GM19397 (cell line): ENCODE measurements at regions not wholly inside any gene's neighbourhood (a gene's known extent, or its start where the extent isn't known, plus 50 kb on each side); places are given as distances from the start of the nearest gene placed in this dataset.
"Not testable (repeated sequence)": the region's sequence is repeated elsewhere in the genome, so short reads cannot be mapped to it uniquely, and the experiment has no call there.

Source experiments
- ATAC-seq: cut with Tn5 transposase; IDR thresholded peaks from one replicate; pipeline ENCODE4 v1.9.1; 2021; ENCODE audit warnings: mild to moderate bottlenecking, moderate library complexity; ENCODE audit not compliant: unreplicated experiment

DNA sequence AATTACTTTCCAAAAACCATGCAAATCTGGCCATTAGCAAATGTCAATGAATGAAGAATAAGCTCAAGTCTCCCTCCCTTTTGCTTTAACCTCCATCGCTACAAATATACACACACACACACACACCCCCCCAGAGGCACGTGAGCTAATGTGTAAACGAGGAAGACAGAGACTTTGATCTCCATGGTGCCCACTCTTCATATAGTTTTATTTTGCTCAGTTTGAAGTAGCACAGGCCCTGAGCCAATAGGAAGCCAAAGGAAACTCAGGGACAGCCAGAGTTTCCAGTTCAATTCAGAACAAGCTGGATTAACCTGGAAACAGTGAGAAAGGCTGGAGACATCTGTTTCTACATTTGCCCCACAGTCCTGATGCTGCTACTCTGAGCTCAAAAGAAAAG lies 248.4 kb upstream of the MEIS1 start:
- ATAC-seq: no peak

DNA sequence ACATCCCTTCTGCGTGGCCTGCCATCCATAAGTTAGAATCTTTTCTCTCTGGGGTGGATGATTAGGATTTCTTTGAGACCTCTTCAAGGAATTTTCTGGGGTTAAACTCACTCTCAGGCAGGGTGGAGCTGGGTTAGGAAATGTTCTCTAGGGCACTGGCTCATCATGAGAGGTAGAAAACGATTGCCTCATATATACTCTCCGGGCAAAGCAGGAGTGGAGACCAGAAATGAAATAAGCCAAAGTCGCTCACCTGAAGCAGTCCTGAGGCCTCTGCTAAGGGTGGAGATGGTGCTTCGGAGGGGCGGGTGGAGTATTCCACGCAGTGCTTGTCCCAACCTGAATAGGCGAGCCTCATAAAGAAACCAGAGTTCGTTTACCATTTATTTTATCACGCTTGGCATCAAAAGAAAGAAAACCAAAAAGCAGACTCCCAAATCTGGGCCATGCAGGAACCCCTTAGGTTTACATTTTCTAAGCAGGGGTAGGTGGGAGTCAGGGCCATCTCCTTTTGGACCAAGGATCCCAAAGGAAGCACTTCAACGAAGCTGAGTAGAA lies 249.3 kb upstream of the MEIS1 start:
- ATAC-seq: no peak

- not testable (repeated sequence) for ATAC-seq
Observed at GRCh38 chr2:66177128-66177796, 257.7 kb upstream of the MEIS1 start.

- no peak for ATAC-seq
Observed at GRCh38 chr2:66174491-66174890, 260.4 kb upstream of the MEIS1 start.

DNA sequence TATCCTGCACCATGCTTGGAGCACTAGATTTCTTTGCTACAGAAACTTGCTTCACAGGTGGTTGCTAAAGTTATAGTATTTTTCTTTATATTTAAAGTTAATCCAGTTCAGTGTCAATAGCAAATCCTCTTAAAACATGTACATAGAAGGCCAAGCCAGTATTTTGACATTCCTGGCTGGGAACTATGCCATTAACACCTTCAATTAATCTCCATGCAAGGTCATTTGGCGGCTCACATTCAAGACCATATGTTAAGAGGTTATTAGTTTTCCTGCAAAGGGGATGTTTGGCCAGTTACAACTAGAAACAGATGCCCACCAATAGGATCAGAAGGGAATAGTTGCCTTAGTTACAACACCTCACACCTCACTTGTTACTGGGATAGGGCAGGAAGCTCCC lies 261.3 kb upstream of the MEIS1 start:
- ATAC-seq: no peak

DNA sequence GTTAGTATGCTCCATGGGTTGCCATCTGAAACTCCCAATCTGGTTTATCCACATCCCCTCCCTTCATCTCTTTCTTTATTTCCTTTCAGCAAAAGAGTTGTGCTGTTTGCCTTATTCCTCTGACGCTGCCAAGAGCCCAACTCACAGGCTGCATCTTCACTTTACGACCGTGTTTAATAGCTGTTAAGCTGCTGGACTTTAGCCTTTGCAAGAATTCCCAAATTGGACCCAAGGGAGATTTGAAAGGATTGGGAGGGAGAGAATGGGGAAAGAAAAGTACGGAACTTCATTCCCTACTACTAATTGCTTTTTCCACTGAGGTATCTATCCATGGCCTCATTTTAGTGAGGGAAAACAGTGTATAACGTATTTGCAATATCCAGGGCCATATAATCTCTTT lies 263.4 kb upstream of the MEIS1 start:
- ATAC-seq: no peak

GRCh38 chr2:66170744-66171330 lies 264.1 kb upstream of the MEIS1 start:
- no peak for ATAC-seq

- no peak for ATAC-seq
Observed at GRCh38 chr2:66169076-66169475, 265.8 kb upstream of the MEIS1 start.

DNA sequence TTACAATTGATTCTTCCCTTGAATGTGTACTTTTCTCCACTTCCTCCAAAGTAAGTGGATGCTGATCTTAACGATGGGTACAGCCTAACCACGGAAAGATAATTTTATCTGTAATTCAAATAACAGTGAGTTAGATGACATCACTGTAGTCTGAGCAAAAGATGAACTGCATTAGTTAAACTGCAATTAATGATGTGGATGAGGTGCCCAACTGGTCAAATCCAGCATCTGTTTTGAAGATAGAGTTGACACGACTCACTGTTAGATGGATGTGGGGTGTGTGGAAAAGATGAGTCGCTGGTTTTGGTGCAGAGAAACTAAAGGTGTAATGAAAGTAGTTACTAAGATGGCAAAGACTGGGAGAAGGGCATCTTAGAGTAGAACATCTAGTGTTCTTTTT lies 270.5 kb upstream of the MEIS1 start:
- ATAC-seq: no peak

DNA sequence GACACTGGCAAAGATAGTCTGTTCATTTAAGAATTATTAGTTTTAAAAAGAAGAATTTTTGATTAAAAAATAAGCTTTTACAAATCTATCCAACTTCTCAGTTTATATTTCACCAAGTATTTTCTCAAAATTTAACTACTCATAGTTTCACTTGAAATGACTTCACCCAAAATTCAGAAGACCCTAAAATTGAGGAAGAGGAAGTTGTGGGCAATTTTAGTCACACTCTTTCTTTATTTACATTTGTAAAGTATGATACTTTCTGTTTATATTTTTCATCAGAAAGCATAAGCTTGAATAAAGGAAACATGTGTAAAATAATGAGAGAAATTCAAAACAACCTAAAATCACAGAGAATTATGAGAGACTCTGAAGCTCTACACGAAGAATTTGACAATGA lies 278.8 kb upstream of the MEIS1 start:
- no peak for ATAC-seq

GRCh38 chr2:66153941-66154340 lies 281.0 kb upstream of the MEIS1 start:
- ATAC-seq: no peak

- no peak for ATAC-seq
Observed at GRCh38 chr2:66145490-66145889, 289.4 kb upstream of the MEIS1 start.

DNA sequence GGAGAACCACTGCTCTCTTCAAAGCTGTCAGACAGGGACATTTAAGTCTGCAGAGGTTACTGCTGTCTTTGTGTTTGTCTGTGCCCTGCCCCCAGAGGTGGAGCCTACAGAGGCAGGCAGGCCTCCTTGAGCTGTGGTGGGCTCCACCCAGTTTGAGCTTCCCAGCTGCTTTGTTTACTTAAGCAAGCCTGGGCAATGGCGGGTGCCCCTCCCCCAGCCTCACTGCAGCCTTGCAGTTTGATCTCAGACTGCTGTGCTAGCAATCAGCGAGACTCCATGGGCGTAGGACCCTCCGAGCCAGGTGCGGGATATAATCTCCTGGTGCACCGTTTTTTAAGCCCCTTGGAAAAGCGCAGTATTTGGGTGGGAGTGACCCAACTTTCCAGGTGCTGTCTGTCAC lies 290.6 kb upstream of the MEIS1 start:
- ATAC-seq: not testable (repeated sequence)

- no peak for ATAC-seq
Observed at GRCh38 chr2:66137606-66138130, 297.3 kb upstream of the MEIS1 start.

DNA sequence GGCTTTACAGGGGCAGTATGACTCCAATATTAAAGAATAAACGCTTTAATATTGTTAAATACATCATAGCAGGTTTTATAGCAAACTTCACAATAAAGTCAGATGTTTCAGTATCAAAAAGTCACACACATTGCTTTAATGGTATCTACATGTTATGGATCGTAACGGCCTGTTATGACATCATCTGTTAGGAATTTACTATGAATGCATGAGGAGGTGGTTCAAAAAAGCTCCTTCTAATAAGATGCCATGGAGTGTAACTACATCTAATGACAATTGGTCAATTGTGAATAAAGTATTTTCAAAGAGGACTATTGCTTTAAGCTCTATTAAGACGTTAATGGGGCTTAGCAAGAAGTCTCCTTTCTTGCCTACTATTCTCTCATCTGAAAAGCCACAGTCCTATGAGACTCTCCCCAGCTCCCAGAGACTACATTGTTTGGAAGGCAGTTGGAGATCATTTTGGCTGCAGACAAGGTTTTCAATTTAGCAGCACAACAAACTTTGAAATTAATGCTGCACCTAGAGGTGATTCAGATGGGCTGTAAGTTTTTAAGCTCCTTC lies 300.7 kb upstream of the MEIS1 start:
- no peak for ATAC-seq

DNA sequence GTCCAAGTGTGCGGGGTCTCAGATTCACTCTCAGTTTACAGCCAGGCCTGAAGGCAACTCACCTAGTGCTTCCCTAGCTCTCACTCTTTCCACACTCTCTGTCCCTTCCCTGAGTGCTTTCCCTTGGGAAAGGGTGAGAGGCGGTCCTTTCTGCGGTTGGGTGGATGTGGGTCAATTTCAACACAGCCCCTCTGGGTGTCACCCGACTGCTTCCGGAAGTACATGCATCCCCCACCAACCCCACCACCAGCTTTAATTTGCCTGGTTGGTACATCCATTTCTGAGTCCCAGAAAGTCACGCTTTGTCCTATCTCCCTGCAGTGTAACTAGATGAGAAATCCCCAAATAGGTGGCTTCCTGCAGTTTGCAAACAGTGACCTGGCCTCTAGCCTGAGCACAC lies 307.3 kb upstream of the MEIS1 start:
- ATAC-seq: no peak

- ATAC-seq: no peak
Observed at GRCh38 chr2:66127061-66127460, 307.9 kb upstream of the MEIS1 start.

- ATAC-seq: no peak
Observed at GRCh38 chr2:66125951-66126350, 309.0 kb upstream of the MEIS1 start.

- no peak for ATAC-seq
Observed at GRCh38 chr2:66122516-66122915, 312.4 kb upstream of the MEIS1 start.

DNA sequence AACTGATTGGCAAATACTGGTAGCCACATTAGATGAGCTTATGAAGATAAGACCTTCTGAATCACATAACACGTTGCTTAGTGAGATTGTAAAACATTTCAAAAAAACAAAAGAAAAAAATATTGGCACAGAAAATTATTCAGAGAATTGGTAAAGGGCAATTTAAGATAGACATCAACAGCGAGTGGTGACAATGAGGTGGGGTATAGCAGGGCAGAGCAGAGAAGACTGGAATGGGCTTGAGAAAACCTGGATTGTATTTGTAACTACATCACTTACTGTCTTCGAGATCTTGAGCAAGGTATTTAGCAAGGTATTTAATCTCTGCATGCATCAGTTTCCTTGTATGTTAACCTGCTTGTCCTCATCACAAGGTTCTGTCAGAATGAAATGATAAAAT lies 313.0 kb upstream of the MEIS1 start:
- ATAC-seq: no peak

- ATAC-seq: no peak
Observed at GRCh38 chr2:66113988-66114625, 320.8 kb upstream of the MEIS1 start.

DNA sequence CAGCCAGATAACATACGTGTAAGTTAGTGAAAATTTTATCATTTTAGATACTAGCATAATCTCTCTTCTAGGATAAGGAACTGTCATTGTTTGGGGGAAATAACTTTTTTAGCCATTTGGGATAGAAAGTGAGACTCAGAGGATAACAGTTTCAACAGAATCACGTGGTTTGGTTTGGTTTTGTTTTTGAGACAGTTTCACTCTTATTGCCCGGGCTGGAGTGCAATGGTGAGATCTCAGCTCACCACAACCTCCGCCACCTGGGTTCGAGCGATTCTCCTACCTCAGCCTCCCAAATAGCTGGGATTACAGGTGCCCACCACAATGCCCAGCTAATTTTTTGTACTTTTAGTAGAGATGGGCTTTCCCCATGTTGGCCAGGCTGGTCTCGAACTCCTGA lies 323.2 kb upstream of the MEIS1 start:
- ATAC-seq: no peak
